Body of pancreas (tissue), 4 donors: ENCODE measurements at regions not wholly inside any gene's neighbourhood (a gene's known extent, or its start where the extent isn't known, plus 50 kb on each side); places are given as distances from the start of the nearest gene placed in this dataset.

Experiments
- POLR2A ChIP-seq, 3 donors: fragments of 450-650 bp; IDR thresholded peaks; one replicate each; pipeline ENCODE4 v1.6.1; 2016; ENCODE audit warnings: antibody characterized with exemption in 3 of 3, mild to moderate bottlenecking in 2 of 3
- TF ChIP-seq, protein P1 (sequence below), 7 experiments: fragments of 450-650 bp in 4 of 7; fragments of 200-600 bp in 3 of 7; sonication (generic) in 3 of 7; IDR thresholded peaks; one replicate each; pipeline ENCODE4 v1.5.1; 2016 to 2019; ENCODE audit warnings: antibody characterized with exemption in 7 of 7

DNA sequence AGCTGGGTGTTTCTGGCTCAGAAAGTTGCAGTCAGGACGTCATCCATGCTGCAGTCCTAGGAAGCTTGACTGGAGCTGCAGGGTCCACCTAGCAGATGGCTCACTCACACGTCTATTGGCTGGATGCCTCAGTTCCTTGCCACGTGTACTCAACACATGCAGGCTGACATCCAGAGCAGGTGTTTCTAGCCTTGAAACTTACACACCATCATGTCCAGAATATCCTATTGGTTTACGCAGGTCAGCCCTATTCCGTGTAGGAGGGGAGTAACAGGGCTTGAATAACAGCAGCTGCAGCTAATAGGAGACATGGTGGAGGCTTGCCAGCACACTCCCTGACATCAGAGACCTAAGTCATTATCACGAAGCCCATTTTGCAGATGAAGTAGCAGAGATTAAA is 473.5 kb downstream of the ACTL7B start:
- TF ChIP-seq, protein P1, sequence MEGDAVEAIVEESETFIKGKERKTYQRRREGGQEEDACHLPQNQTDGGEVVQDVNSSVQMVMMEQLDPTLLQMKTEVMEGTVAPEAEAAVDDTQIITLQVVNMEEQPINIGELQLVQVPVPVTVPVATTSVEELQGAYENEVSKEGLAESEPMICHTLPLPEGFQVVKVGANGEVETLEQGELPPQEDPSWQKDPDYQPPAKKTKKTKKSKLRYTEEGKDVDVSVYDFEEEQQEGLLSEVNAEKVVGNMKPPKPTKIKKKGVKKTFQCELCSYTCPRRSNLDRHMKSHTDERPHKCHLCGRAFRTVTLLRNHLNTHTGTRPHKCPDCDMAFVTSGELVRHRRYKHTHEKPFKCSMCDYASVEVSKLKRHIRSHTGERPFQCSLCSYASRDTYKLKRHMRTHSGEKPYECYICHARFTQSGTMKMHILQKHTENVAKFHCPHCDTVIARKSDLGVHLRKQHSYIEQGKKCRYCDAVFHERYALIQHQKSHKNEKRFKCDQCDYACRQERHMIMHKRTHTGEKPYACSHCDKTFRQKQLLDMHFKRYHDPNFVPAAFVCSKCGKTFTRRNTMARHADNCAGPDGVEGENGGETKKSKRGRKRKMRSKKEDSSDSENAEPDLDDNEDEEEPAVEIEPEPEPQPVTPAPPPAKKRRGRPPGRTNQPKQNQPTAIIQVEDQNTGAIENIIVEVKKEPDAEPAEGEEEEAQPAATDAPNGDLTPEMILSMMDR (IDR thresholded peaks at IDR 0.05), result no peak
- no peak for TF ChIP-seq POLR2A (IDR thresholded peaks at IDR 0.05)
